HL-60 (cell line): ENCODE measurements at regions not wholly inside any gene's neighbourhood (a gene's known extent, or its start where the extent isn't known, plus 50 kb on each side); places are given as distances from the start of the nearest gene placed in this dataset.
"Not testable (repeated sequence)": the region's sequence is repeated elsewhere in the genome, so short reads cannot be mapped to it uniquely, and the experiment has no call there.

Experiments
- CTCF ChIP-seq: IDR thresholded peaks from one replicate; pipeline ENCODE4 v1.5.1; 2011; ENCODE audit warnings: low read length, control low read depth, inconsistent platforms; ENCODE audit not compliant: insufficient read depth
- GABPA ChIP-seq: IDR thresholded peaks from 2 replicates; pipeline ENCODE4 v1.6.1; 2012; ENCODE audit warnings: low read depth

- TF ChIP-seq CTCF, GABPA: not testable (repeated sequence)
Measured at GRCh38 chr20:30916404-30916803, 341.1 kb upstream of the DEFB115 start.
